ENCODE measurements at regions not wholly inside any gene's neighbourhood (a gene's known extent, or its start where the extent isn't known, plus 50 kb on each side); places are given as distances from the start of the nearest gene placed in this dataset.

DNA sequence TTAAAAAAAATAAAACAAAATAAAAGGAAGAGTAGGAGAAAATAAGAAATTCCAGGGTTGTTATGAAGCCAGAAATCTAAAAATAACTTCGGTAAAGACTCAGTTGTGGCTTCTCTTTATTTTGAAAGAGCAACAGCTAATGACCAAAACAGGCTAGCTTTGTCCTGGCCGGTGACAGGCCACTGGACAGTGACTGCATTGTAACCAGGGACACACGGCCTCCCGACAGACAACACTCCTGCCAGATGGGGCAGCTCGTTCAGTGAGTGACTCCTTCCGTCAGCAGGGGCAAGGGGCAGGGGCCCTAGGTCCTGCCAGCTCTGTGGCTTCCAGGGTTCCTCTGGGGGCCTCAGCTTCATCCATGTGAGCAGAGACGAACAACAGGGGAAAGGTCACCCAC lies 173.4 kb downstream of the KATNAL1 start:
- H3K79me2 ChIP-seq (ENCODE audit: control insufficient read depth, insufficient read depth, low read length), result no peaks in the 10 kb centered on the region
- no peak for DNase-seq (ENCODE audit: low read depth, low spot score)
- no peaks in the 10 kb centered on the region for H3K9me1 ChIP-seq (replicated peaks; ENCODE audit: control insufficient read depth, extremely low read depth, insufficient read depth, low read length)
- H3K9me3 ChIP-seq (replicated peaks; ENCODE audit: control insufficient read depth, insufficient read depth, low read length), result no peaks in the 10 kb centered on the region
- H3K4me1 ChIP-seq (ENCODE audit: control insufficient read depth, extremely low read depth, insufficient read depth, low read length), result peaks cover 9% of the 10 kb centered on the region
- dilution Hi-C loops (cut with MboI; ENCODE audit: extremely low pct_ligation_motif_present, low sequenced_read_pairs), result loop anchor here (25.0 kb wide), 1 partner anchor 203 kb away; no protein-coding TSS in a partner anchor
- POLR2A ChIA-PET, result no interaction called here
- no peaks in the 10 kb centered on the region for H3K36me3 ChIP-seq (ENCODE audit: control insufficient read depth in 2 of 2, extremely low read depth in 1 of 2, insufficient read depth in 2 of 2, low read length in 2 of 2)
- BruUV-seq (replicated peaks), result no TSS peak
- no peak overlapping the region for H3K4me2 ChIP-seq (ENCODE audit: insufficient read depth, low read length)
- H3K9ac ChIP-seq (replicated peaks; ENCODE audit: extremely low read depth, insufficient read depth, low read length), result no peak overlapping the region
- no peak overlapping the region for H3K27ac ChIP-seq (ENCODE audit: insufficient read depth, low read depth, low read length)
- no peak overlapping the region for H3K4me3 ChIP-seq (replicated peaks in 1 of 3; ENCODE audit: insufficient read depth in 1 of 3, low read depth in 1 of 3, low read length in 3 of 3)
- no peaks in the 10 kb centered on the region for H4K20me1 ChIP-seq (replicated peaks; ENCODE audit: control insufficient read depth, extremely low read depth, insufficient read depth, low read length)
- CTCF ChIA-PET, result interaction anchor here (1.1 to 6.6 kb wide), 4 partner anchors 9 to 911 kb away, joined by 3 to 76 read pairs (median 20); no protein-coding TSS in a partner anchor
- intact Hi-C loops (cut with micrococcal nuclease), result loop anchor here (2.0 to 10.0 kb wide), 4 partner anchors 171 to 669 kb away; partner anchors contain the start of gene KATNAL1
- H2AFZ ChIP-seq (ENCODE audit: low read depth, low read length), result no peak overlapping the region
- TF ChIP-seq, protein P1, sequence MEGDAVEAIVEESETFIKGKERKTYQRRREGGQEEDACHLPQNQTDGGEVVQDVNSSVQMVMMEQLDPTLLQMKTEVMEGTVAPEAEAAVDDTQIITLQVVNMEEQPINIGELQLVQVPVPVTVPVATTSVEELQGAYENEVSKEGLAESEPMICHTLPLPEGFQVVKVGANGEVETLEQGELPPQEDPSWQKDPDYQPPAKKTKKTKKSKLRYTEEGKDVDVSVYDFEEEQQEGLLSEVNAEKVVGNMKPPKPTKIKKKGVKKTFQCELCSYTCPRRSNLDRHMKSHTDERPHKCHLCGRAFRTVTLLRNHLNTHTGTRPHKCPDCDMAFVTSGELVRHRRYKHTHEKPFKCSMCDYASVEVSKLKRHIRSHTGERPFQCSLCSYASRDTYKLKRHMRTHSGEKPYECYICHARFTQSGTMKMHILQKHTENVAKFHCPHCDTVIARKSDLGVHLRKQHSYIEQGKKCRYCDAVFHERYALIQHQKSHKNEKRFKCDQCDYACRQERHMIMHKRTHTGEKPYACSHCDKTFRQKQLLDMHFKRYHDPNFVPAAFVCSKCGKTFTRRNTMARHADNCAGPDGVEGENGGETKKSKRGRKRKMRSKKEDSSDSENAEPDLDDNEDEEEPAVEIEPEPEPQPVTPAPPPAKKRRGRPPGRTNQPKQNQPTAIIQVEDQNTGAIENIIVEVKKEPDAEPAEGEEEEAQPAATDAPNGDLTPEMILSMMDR (IDR thresholded peaks at IDR 0.05; ENCODE audit: extremely low read depth in 1 of 2, insufficient read depth in 1 of 2, low read depth in 1 of 2, low read length in 2 of 2), result no peak
- no peak for TF ChIP-seq MYC (IDR thresholded peaks at IDR 0.05; ENCODE audit: low read depth, low read length)
- TF ChIP-seq POLR2AphosphoS5 (IDR thresholded peaks at IDR 0.05; ENCODE audit: insufficient read depth, low read depth, low read length), result no peak
- TF ChIP-seq GATA2 (IDR thresholded peaks at IDR 0.05; ENCODE audit: insufficient read depth, insufficient read length, low read depth, low read length), result no peak
- no peak for TF ChIP-seq EZH2 (IDR thresholded peaks at IDR 0.05; ENCODE audit: borderline replicate concordance, low read depth, low read length, severe bottlenecking)
- TF ChIP-seq JUN (IDR thresholded peaks at IDR 0.05; ENCODE audit: borderline replicate concordance, insufficient read depth, insufficient read length, low read depth), result no peak
- no peak for TF ChIP-seq POLR2A (IDR thresholded peaks at IDR 0.05; ENCODE audit: low read depth, low read length)
- TF ChIP-seq FOS (IDR thresholded peaks at IDR 0.05; ENCODE audit: borderline replicate concordance, insufficient read depth, low read length), result no peak
- TF ChIP-seq, protein P2, sequence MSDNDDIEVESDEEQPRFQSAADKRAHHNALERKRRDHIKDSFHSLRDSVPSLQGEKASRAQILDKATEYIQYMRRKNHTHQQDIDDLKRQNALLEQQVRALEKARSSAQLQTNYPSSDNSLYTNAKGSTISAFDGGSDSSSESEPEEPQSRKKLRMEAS (IDR thresholded peaks at IDR 0.05; ENCODE audit: insufficient read depth, insufficient read length), result no peak
- no peaks in the 10 kb centered on the region for H3K27me3 ChIP-seq (ENCODE audit: control insufficient read depth in 2 of 2, insufficient read depth in 2 of 2, low read length in 2 of 2)
- FAIRE-seq, result no peak
